Naive thymus-derived CD4-positive, alpha-beta T cell (primary cell): ENCODE measurements at regions not wholly inside any gene's neighbourhood (a gene's known extent, or its start where the extent isn't known, plus 50 kb on each side); places are given as distances from the start of the nearest gene placed in this dataset.

Experiments used
- ATAC-seq: fragments of 150-1000 bp; cut with Tn5 transposase; 2 replicates; pipeline ENCODE4 v1.10.0; 2021; ENCODE audit warnings: mild to moderate bottlenecking, moderate library complexity
- CTCF ChIA-PET: fragments of 350-600 bp; sonication (Branson Sonifier 250); formaldehyde crosslinking; loops from one replicate; lab custom pipeline; 2021; ENCODE audit warnings: antibody characterized with exemption; lab: Charles Lee
- POLR2A ChIA-PET: fragments of 350-600 bp; sonication (Branson Sonifier 250); formaldehyde crosslinking; loops from one replicate; lab custom pipeline; 2021; ENCODE audit warnings: antibody characterized with exemption, inconsistent platforms; lab: Charles Lee
- DNase-seq, 9 donors: peaks; one replicate each; pipeline versions ENCODE4 v3.0.0 to v3.0.0-alpha.2; 2020 to 2022; ENCODE audit warnings: mixed read lengths in 1 of 9
- H3K27ac ChIP-seq: one replicate; pipeline ENCODE4 v1.7.0; 2013; ENCODE audit warnings: mild to moderate bottlenecking, low read depth, low read length, moderate library complexity
- H3K27me3 ChIP-seq, 2 donors: one replicate each; pipeline ENCODE4 v1.7.0; 2013; ENCODE audit warnings: low read length in 2 of 2, mild to moderate bottlenecking in 2 of 2, moderate library complexity in 2 of 2; ENCODE audit not compliant: control insufficient read depth in 2 of 2, insufficient read depth in 2 of 2
- H3K36me3 ChIP-seq, 3 experiments: 1 replicate in 2 of 3; 2 replicates in 1 of 3; pipeline ENCODE4 v1.7.0; 2013; ENCODE audit warnings: low read length in 3 of 3, mild to moderate bottlenecking in 3 of 3, moderate library complexity in 1 of 3; ENCODE audit not compliant: insufficient read depth in 3 of 3, control insufficient read depth in 2 of 3
- H3K4me1 ChIP-seq, 2 donors: one replicate each; pipeline ENCODE4 v1.7.0; 2013; ENCODE audit warnings: low read length in 2 of 2, mild to moderate bottlenecking in 2 of 2, moderate library complexity in 1 of 2; ENCODE audit not compliant: control insufficient read depth in 2 of 2, insufficient read depth in 2 of 2
- H3K4me3 ChIP-seq: 2 replicates; pipeline ENCODE4 v1.7.0; 2013; ENCODE audit warnings: mild to moderate bottlenecking, low read length
- H3K9me3 ChIP-seq, 3 experiments: 1 replicate in 2 of 3; 2 replicates in 1 of 3; pipeline ENCODE4 v1.7.0; 2013; ENCODE audit warnings: low read length in 3 of 3; ENCODE audit not compliant: control insufficient read depth in 2 of 3
- H3K27ac Mint-ChIP-seq, 9 donors: one replicate each; pipeline ENCODE4 v1.8.0; 2020 to 2022; ENCODE audit warnings: mixed read lengths in 9 of 9, mild to moderate bottlenecking in 8 of 9, moderate library complexity in 5 of 9, inconsistent platforms in 2 of 9
- H3K27me3 Mint-ChIP-seq, 5 donors: one replicate each; pipeline ENCODE4 v1.8.0; 2021 to 2022; ENCODE audit warnings: mixed read lengths in 5 of 5, mild to moderate bottlenecking in 1 of 5
- H3K36me3 Mint-ChIP-seq, 5 donors: one replicate each; pipeline ENCODE4 v1.8.0; 2020 to 2022; ENCODE audit warnings: mixed read lengths in 5 of 5, mild to moderate bottlenecking in 3 of 5, inconsistent platforms in 1 of 5
- H3K4me1 Mint-ChIP-seq, 7 donors: one replicate each; pipeline ENCODE4 v1.8.0; 2020 to 2022; ENCODE audit warnings: mixed read lengths in 7 of 7, mild to moderate bottlenecking in 3 of 7, inconsistent platforms in 1 of 7
- H3K4me3 Mint-ChIP-seq, 10 donors: one replicate each; pipeline ENCODE4 v1.8.0; 2020 to 2022; ENCODE audit warnings: mild to moderate bottlenecking in 10 of 10, mixed read lengths in 10 of 10, moderate library complexity in 6 of 10, inconsistent platforms in 2 of 10
- H3K9me3 Mint-ChIP-seq, 11 donors: one replicate each; pipeline ENCODE4 v1.8.0; 2020 to 2022; ENCODE audit warnings: mixed read lengths in 11 of 11, mild to moderate bottlenecking in 4 of 11, inconsistent platforms in 1 of 11, moderate library complexity in 1 of 11
- intact Hi-C, 2 donors: fragments of 100-400 bp; cut with micrococcal nuclease; formaldehyde crosslinking; loops; one replicate each; pipeline ENCODE4 v1.15.1; 2023

DNA sequence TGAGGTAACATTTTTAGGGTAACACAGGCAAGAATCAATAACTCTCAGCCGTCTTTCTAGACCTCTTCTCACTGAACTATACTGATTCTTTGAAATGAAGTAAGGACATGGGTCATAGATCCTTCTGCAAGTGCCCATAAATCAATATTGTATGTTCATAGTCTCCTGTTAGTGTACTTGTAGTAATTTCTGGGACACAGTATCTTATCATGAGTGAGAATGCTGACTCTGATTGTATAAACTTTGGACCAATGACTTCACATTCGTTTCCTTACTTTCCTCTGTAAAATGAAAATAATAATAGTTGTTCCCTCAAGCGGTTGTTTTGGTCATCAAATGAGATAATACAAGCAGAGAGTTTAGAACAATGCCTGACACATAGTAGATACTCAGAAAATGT, 777.1 kb upstream of the GOLIM4 start:
- Histone ChIP-seq H3K4me3 (no peak overlapping the region), H3K4me1 (no peaks in the 10 kb centered on the region), H3K36me3 (no peaks in the 10 kb centered on the region), H3K9me3 (no peaks in the 10 kb centered on the region), H3K27me3 (no peaks in the 10 kb centered on the region), H3K27ac (no peak overlapping the region)
- ChIA-PET POLR2A (no interaction called here), CTCF (no interaction called here)
- intact Hi-C loops: no loop called here
- DNase-seq (no peak), ATAC-seq (no peak)
- Mint-ChIP-seq H3K4me3 (no peak overlapping the region), H3K36me3 (no peaks in the 10 kb centered on the region), H3K4me1 (peaks cover 0 to 4% (median 0%) of the 10 kb centered on the region in 7 donors), H3K27me3 (no peaks in the 10 kb centered on the region), H3K9me3 (no peaks in the 10 kb centered on the region), H3K27ac (no peak overlapping the region)

- intact Hi-C loops: no loop called here
- no peak overlapping the region for H3K27ac Mint-ChIP-seq
- H3K4me1 Mint-ChIP-seq: no peaks in the 10 kb centered on the region
- H3K9me3 ChIP-seq: no peaks in the 10 kb centered on the region
- DNase-seq: no peak
- ChIA-PET POLR2A (no interaction called here), CTCF (no interaction called here)
- no peaks in the 10 kb centered on the region for H3K36me3 Mint-ChIP-seq
- H3K9me3 Mint-ChIP-seq: no peaks in the 10 kb centered on the region
- H3K4me3 ChIP-seq: no peak overlapping the region
- no peaks in the 10 kb centered on the region for H3K4me1 ChIP-seq
- no peaks in the 10 kb centered on the region for H3K27me3 ChIP-seq
- H3K27ac ChIP-seq: no peak overlapping the region
- H3K27me3 Mint-ChIP-seq: no peaks in the 10 kb centered on the region
- H3K4me3 Mint-ChIP-seq: no peak overlapping the region
- ATAC-seq: no peak
- no peaks in the 10 kb centered on the region for H3K36me3 ChIP-seq
These were observed 775.2 kb upstream of the GOLIM4 start for GRCh38 chr3:168870892-168871291.

- Mint-ChIP-seq H3K4me1 (peaks cover 0 to 1% (median 0%) of the 10 kb centered on the region in 7 donors), H3K4me3 (no peak overlapping the region), H3K36me3 (no peaks in the 10 kb centered on the region), H3K9me3 (peaks cover 0 to 2% (median 0%) of the 10 kb centered on the region in 11 donors), H3K27ac (no peak overlapping the region), H3K27me3 (no peaks in the 10 kb centered on the region)
- ATAC-seq (no peak), DNase-seq (no peak)
- H3K9me3 ChIP-seq: no peaks in the 10 kb centered on the region
- no peaks in the 10 kb centered on the region for H3K36me3 ChIP-seq
- ChIA-PET CTCF (interaction anchor here (0.6 kb wide), 1 partner anchor 264 kb away, joined by 3 read pairs; no protein-coding TSS in a partner anchor), POLR2A (no interaction called here)
- H3K27me3 ChIP-seq: no peaks in the 10 kb centered on the region
- no peak overlapping the region for H3K27ac ChIP-seq
- no peak overlapping the region for H3K4me3 ChIP-seq
- H3K4me1 ChIP-seq: no peaks in the 10 kb centered on the region
- intact Hi-C loops: loop anchor here (5.0 to 10.0 kb wide), 3 partner anchors 800 to 877 kb away; partner anchors contain the start of gene MECOM (in 1 of the 2)
These were observed 769.4 kb upstream of the GOLIM4 start for GRCh38 chr3:168865022-168865551.

DNA sequence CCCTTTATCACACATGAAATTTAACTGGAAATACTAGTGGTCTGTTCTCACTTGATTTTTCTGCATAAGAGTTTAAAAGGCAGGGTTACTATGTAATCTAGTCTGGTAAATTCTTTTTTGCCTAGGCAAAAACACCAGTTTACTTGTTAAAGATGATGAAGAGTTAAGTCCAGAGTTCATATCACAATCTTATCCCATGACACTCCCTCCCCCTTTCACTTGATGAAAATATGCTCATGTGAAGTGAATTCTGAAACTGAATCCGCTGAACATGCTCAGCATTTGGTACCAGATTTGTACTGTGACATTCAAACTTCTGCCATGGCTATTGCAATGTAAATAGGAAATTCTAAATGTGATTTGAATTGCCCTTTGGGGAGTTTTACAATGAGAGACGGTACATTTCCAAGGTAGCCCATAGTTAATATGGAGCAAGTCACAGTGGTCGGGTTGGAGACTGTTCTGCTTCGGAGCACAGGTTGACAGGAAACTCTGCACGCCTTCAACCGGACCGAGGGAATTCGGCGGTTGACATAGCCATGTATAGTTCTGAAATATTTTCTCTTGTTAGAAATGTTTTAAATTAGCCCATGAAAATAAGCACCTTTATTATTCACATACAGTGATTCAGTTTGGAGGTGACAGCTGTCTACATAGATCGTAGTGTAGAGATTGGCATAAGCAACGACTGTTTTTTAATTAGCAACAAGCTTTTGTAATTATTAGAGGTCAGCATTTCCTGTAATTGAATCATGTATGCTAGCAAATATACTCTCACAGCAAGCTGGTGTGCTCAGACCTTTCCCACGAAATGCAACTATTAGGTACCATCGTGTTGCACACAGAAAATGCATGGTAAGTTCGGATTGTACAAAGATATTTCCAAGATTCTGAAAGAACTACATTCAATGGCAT, 768.6 kb upstream of the GOLIM4 start:
- no peaks in the 10 kb centered on the region for H3K36me3 Mint-ChIP-seq
- no peaks in the 10 kb centered on the region for H3K27me3 Mint-ChIP-seq
- intact Hi-C loops: loop anchor here (5.0 to 10.0 kb wide), 3 partner anchors 800 to 878 kb away; partner anchors contain the start of gene MECOM (in 1 of the 2)
- no peaks in the 10 kb centered on the region for H3K36me3 ChIP-seq
- ATAC-seq (no peak), DNase-seq (no peak)
- H3K9me3 Mint-ChIP-seq: peaks cover 0 to 2% (median 0%) of the 10 kb centered on the region in 11 donors
- POLR2A ChIA-PET: no interaction called here
- no peak overlapping the region for H3K27ac ChIP-seq
- CTCF ChIA-PET: no interaction called here
- no peaks in the 10 kb centered on the region for H3K9me3 ChIP-seq
- no peaks in the 10 kb centered on the region for H3K27me3 ChIP-seq
- H3K4me3 Mint-ChIP-seq: no peak overlapping the region
- H3K4me1 ChIP-seq: no peaks in the 10 kb centered on the region
- H3K4me3 ChIP-seq: no peak overlapping the region
- peaks cover 0 to 1% (median 0%) of the 10 kb centered on the region in 7 donors for H3K4me1 Mint-ChIP-seq
- no peak overlapping the region for H3K27ac Mint-ChIP-seq

GRCh38 chr3:168863561-168863960, 767.8 kb upstream of the GOLIM4 start:
- POLR2A ChIA-PET: no interaction called here
- Histone ChIP-seq H3K9me3 (no peaks in the 10 kb centered on the region), H3K4me3 (no peak overlapping the region), H3K27me3 (no peaks in the 10 kb centered on the region), H3K36me3 (no peaks in the 10 kb centered on the region), H3K4me1 (no peaks in the 10 kb centered on the region), H3K27ac (no peak overlapping the region)
- CTCF ChIA-PET: no interaction called here
- intact Hi-C loops: loop anchor here in 1 of 2 donors (10.0 kb wide), 1 partner anchor 801 kb away; the partner anchor contains the start of gene MECOM
- Mint-ChIP-seq H3K36me3 (no peaks in the 10 kb centered on the region), H3K4me3 (no peak overlapping the region), H3K27me3 (no peaks in the 10 kb centered on the region), H3K4me1 (peaks cover 0 to 1% (median 0%) of the 10 kb centered on the region in 7 donors), H3K9me3 (peaks cover 0 to 4% (median 0%) of the 10 kb centered on the region in 11 donors), H3K27ac (no peak overlapping the region)
- no peak for ATAC-seq
- no peak for DNase-seq

DNA sequence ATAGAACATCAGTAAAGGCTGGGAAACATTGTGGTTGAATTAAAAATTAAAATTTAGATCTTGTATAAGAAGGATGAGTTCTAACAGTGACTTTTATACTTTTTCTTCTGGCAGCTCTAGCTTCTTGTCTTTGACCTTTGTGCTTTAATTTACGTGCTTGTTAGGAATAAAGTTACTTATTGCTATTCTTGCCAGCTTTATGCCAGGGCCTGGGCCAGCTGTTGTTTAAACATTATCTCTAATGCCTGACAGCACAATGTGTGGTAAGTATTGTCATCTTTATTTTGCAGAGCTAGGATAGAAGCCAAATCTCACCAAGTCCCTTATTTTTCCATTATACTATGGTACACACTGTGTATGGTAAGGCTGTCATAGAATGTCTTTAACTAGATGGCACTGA, 766.7 kb upstream of the GOLIM4 start:
- Mint-ChIP-seq H3K27me3 (no peaks in the 10 kb centered on the region), H3K9me3 (peaks cover 0 to 4% (median 0%) of the 10 kb centered on the region in 11 donors), H3K4me3 (no peak overlapping the region), H3K36me3 (no peaks in the 10 kb centered on the region), H3K27ac (no peak overlapping the region), H3K4me1 (peaks cover 0 to 1% (median 0%) of the 10 kb centered on the region in 7 donors)
- Histone ChIP-seq H3K36me3 (no peaks in the 10 kb centered on the region), H3K27ac (no peak overlapping the region), H3K4me1 (no peaks in the 10 kb centered on the region), H3K4me3 (no peak overlapping the region), H3K27me3 (no peaks in the 10 kb centered on the region), H3K9me3 (no peaks in the 10 kb centered on the region)
- intact Hi-C loops: loop anchor here in 1 of 2 donors (10.0 kb wide), 1 partner anchor 802 kb away; the partner anchor contains the start of gene MECOM
- ATAC-seq (no peak), DNase-seq (no peak)
- ChIA-PET POLR2A (no interaction called here), CTCF (no interaction called here)
